ENCODE measurements at regions not wholly inside any gene's neighbourhood (a gene's known extent, or its start where the extent isn't known, plus 50 kb on each side); places are given as distances from the start of the nearest gene placed in this dataset.

GRCh38 chr20:53786071-53786444 lies 192.4 kb upstream of the ZNF217 start:
- CTCF ChIA-PET: interaction anchor here (0.6 kb wide), 1 partner anchor 104 kb away, joined by 3 read pairs; no protein-coding TSS in a partner anchor
- H4K91ac ChIP-seq (ENCODE audit: insufficient read depth, low read depth, low read length): peak overlapping the region; percentile 43; the same call in 1 of the 2 replicates
- in situ Hi-C loops (cut with MboI; ENCODE audit: low sequenced_read_pairs) (no loop called here), intact Hi-C loops (cut with micrococcal nuclease) (no loop called here), dilution Hi-C loops (cut with HindIII; ENCODE audit: low sequenced_read_pairs, unreplicated experiment) (no loop called here)
- H3K14ac ChIP-seq (replicated peaks; ENCODE audit: low read depth, low read length): no peak overlapping the region
- H4K8ac ChIP-seq (ENCODE audit: low read depth in 2 of 2, low read length in 2 of 2): no peak overlapping the region
- no peak overlapping the region for H3K27ac ChIP-seq (ENCODE audit: insufficient read depth, low read length)
- no peak overlapping the region for H3K4me3 ChIP-seq (ENCODE audit: insufficient read depth, low read depth, low read length)
- H3K36me3 ChIP-seq (ENCODE audit: control insufficient read depth, insufficient read depth, low read length): no peaks in the 10 kb centered on the region
- peaks cover 7% of the 10 kb centered on the region for H3K4me1 ChIP-seq (ENCODE audit: control insufficient read depth, insufficient read depth, low read length)
- no peaks in the 10 kb centered on the region for H3K79me1 ChIP-seq (ENCODE audit: low read depth in 1 of 2, low read length in 2 of 2)
- no peak overlapping the region for H3K9ac ChIP-seq (ENCODE audit: low read depth, low read length)
- no peak overlapping the region for H3K18ac ChIP-seq (ENCODE audit: low read depth, low read length)
- no peak for ATAC-seq (ENCODE audit: low read depth)
- H2AFZ ChIP-seq (replicated peaks; ENCODE audit: low read length, poor library complexity): no peak overlapping the region
- H3K27me3 ChIP-seq (ENCODE audit: control insufficient read depth, insufficient read depth, low read length): no peaks in the 10 kb centered on the region
- no peak overlapping the region; the same call in 2 of the 3 replicates for H2BK15ac ChIP-seq (ENCODE audit: low read depth, low read length)
- H3K23ac ChIP-seq (ENCODE audit: low read depth, low read length): no peak overlapping the region
- H2AK5ac ChIP-seq (ENCODE audit: low read depth, low read length): no peak overlapping the region
- no peak overlapping the region for H3K4ac ChIP-seq (ENCODE audit: low read depth, low read length)
- H3K9me3 ChIP-seq (ENCODE audit: control insufficient read depth, insufficient read depth, low read length): no peaks in the 10 kb centered on the region
- BruUV-seq (replicated peaks): no TSS peak
- POLR2A ChIA-PET (ENCODE audit: unreplicated experiment): no interaction called here
- H2BK5ac ChIP-seq (ENCODE audit: low read depth, low read length, poor library complexity, severe bottlenecking): no peak overlapping the region
- no peak overlapping the region for H2BK20ac ChIP-seq (ENCODE audit: low read depth, low read length)
- H4K20me1 ChIP-seq (ENCODE audit: insufficient read depth, low read length): no peaks in the 10 kb centered on the region
- no peak for DNase-seq
- peak overlapping the region; percentile 38; the same call in 1 of the 2 replicates for H2BK120ac ChIP-seq (ENCODE audit: low read depth, low read length)
- WGBS, 2 experiments (ENCODE audit: extremely low coverage in 2 of 2, insufficient read length in 1 of 2): 100% methylated on average over 2 of the region's 3 CpGs; no CpG with 5 or more reads in 1 of the 2 experiments
- no peak overlapping the region for H2AK9ac ChIP-seq (replicated peaks; ENCODE audit: low read depth, low read length, poor library complexity)
- TF ChIP-seq MAFK (IDR thresholded peaks at IDR 0.05; ENCODE audit: low read depth, low read length) (no peak), BHLHE40 (IDR thresholded peaks at IDR 0.05; ENCODE audit: low read depth, low read length) (no peak), CEBPB (IDR thresholded peaks at IDR 0.05; ENCODE audit: low read depth, low read length) (no peak), NFE2L2 (IDR thresholded peaks at IDR 0.05; ENCODE audit: low read depth, low read length) (no peak), CHD1 (IDR thresholded peaks at IDR 0.05; ENCODE audit: low read depth, low read length) (no peak), RAD21 (IDR thresholded peaks at IDR 0.05; ENCODE audit: low read length) (no peak), FOS (IDR thresholded peaks at IDR 0.05; ENCODE audit: low read depth, low read length) (no peak), RFX5 (IDR thresholded peaks at IDR 0.05; ENCODE audit: low read depth, low read length) (no peak), RCOR1 (IDR thresholded peaks at IDR 0.05; ENCODE audit: insufficient replicate concordance, low read length) (no peak)
- TF ChIP-seq, protein P1, sequence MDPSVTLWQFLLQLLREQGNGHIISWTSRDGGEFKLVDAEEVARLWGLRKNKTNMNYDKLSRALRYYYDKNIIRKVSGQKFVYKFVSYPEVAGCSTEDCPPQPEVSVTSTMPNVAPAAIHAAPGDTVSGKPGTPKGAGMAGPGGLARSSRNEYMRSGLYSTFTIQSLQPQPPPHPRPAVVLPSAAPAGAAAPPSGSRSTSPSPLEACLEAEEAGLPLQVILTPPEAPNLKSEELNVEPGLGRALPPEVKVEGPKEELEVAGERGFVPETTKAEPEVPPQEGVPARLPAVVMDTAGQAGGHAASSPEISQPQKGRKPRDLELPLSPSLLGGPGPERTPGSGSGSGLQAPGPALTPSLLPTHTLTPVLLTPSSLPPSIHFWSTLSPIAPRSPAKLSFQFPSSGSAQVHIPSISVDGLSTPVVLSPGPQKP (IDR thresholded peaks at IDR 0.05; ENCODE audit: borderline replicate concordance, low read depth, low read length): no peak
- H4K5ac ChIP-seq (ENCODE audit: low read depth, low read length): no peak overlapping the region
- no peak overlapping the region for H3K4me2 ChIP-seq (ENCODE audit: low read depth, low read length)
- H3K9me1 ChIP-seq (ENCODE audit: insufficient read depth, low read length): 0 out of 2 replicates have a peak, but pooled peaks cover 2% of the 10 kb centered on the region
- H3K56ac ChIP-seq (ENCODE audit: extremely low read depth, insufficient read depth, low read length): no peak overlapping the region

All from IMR-90 (cell line).